Ovary (tissue), 7 donors: ENCODE measurements at regions not wholly inside any gene's neighbourhood (a gene's known extent, or its start where the extent isn't known, plus 50 kb on each side); places are given as distances from the start of the nearest gene placed in this dataset.

ENCODE experiments used
- DNase-seq, 5 donors: peaks; one replicate each; pipeline ENCODE4 v3.0.0-alpha.2; 2019 to 2020
- H3K27ac ChIP-seq, 2 donors: fragments of 200-600 bp; one replicate each; pipeline versions ENCODE4 v1.5.1 to v1.8.0; 2019 to 2022
- H3K27me3 ChIP-seq: fragments of 200-600 bp; one replicate; pipeline ENCODE4 v1.8.0; 2022
- H3K36me3 ChIP-seq: fragments of 200-600 bp; sonication (generic); one replicate; pipeline ENCODE4 v1.5.1; 2019
- H3K4me1 ChIP-seq: one replicate; pipeline ENCODE4 v1.8.1; 2013; ENCODE audit warnings: mild to moderate bottlenecking, moderate library complexity; ENCODE audit not compliant: insufficient read depth
- H3K4me3 ChIP-seq: fragments of 200-600 bp; sonication (generic); one replicate; pipeline ENCODE4 v1.5.1; 2017
- H3K9me3 ChIP-seq, 2 donors: fragments of 200-600 bp in 1 of 2; sonication (generic) in 1 of 2; one replicate each; pipeline versions ENCODE4 v1.5.1 to v1.8.1; 2013 to 2019; ENCODE audit warnings: mild to moderate bottlenecking in 1 of 2, moderate library complexity in 1 of 2
- CTCF ChIP-seq, 3 donors: fragments of 450-650 bp in 2 of 3; fragments of 200-600 bp in 1 of 3; IDR thresholded peaks; one replicate each; pipeline versions ENCODE4 v1.5.1 to v1.8.0; 2016 to 2022; ENCODE audit warnings: antibody characterized with exemption in 3 of 3, mild to moderate bottlenecking in 1 of 3
- EP300 ChIP-seq: sonication (generic); formaldehyde crosslinking; IDR thresholded peaks from one replicate; pipeline ENCODE4 v1.6.1; 2017; ENCODE audit warnings: antibody characterized with exemption
- POLR2A ChIP-seq: fragments of 450-650 bp; IDR thresholded peaks from one replicate; pipeline ENCODE4 v1.6.1; 2017; ENCODE audit warnings: antibody characterized with exemption, mild to moderate bottlenecking, moderate library complexity
- WGBS, 3 donors: extraction: QIAGEN DNeasy Blood & Tissue Kit in 1 of 3; methylation state at CpG; one replicate each; pipeline versions ENCODE4 v1.1.5 to v1.1.7; 2013 to 2017; 5-methylcytosine and 5-hydroxymethylcytosine counted together
- intact Hi-C, 4 donors: fragments of 100-400 bp; cut with DNase I; formaldehyde crosslinking; loops; one replicate each; pipeline versions ENCODE4 v1.11.0 to v1.15.1; 2022 to 2023
- donor health status: DM: no; HTN: no; CAD: no; lungs with moderate emphysema.
- donor health status: DM: no; HTN: no; CAD: no.
- donor health status: Bipolar disorder and iron deficiency.
- donor health status: DM: no; HTN: no; CAD: no.
- donor health status: DM: yes; HTN: yes; CAD: no.

- H3K27me3 ChIP-seq: no peaks in the 10 kb centered on the region
- no peak for DNase-seq
- H3K36me3 ChIP-seq: no peaks in the 10 kb centered on the region
- H3K27ac ChIP-seq: no peak overlapping the region
- TF ChIP-seq CTCF (IDR thresholded peaks at IDR 0.05): no peak
- TF ChIP-seq POLR2A: no peak
- TF ChIP-seq EP300: no peak
- 90 to 94% (median 92%) methylated on average over 3 of the region's 3 CpGs for WGBS, 3 donors
- H3K4me1 ChIP-seq: no peaks in the 10 kb centered on the region
- intact Hi-C loops: no loop called here
- H3K4me3 ChIP-seq: no peak overlapping the region
- H3K9me3 ChIP-seq: no peaks in the 10 kb centered on the region
Observed at GRCh38 chr1:79585801-79586200, 579.3 kb upstream of the ADGRL4 start.

GRCh38 chr1:79575424-79575823, 568.9 kb upstream of the ADGRL4 start:
- H3K27me3 ChIP-seq: no peaks in the 10 kb centered on the region
- H3K36me3 ChIP-seq: no peaks in the 10 kb centered on the region
- H3K4me1 ChIP-seq: no peaks in the 10 kb centered on the region
- WGBS, 3 donors: 48 to 82% (median 69%) methylated on average over 3 of the region's 3 CpGs
- no peaks in the 10 kb centered on the region for H3K9me3 ChIP-seq
- H3K4me3 ChIP-seq: no peak overlapping the region
- intact Hi-C loops: no loop called here
- TF ChIP-seq EP300 (no peak), POLR2A (no peak), CTCF (IDR thresholded peaks at IDR 0.05) (no peak)
- no peak for DNase-seq
- H3K27ac ChIP-seq: no peak overlapping the region

- H3K4me1 ChIP-seq: no peaks in the 10 kb centered on the region
- no peak for TF ChIP-seq POLR2A
- no peak for TF ChIP-seq CTCF (IDR thresholded peaks at IDR 0.05)
- TF ChIP-seq EP300: no peak
- no peak overlapping the region for H3K27ac ChIP-seq
- intact Hi-C loops: no loop called here
- no peak overlapping the region for H3K4me3 ChIP-seq
- no peak for DNase-seq
- no peaks in the 10 kb centered on the region for H3K27me3 ChIP-seq
- H3K9me3 ChIP-seq: no peaks in the 10 kb centered on the region
- no peaks in the 10 kb centered on the region for H3K36me3 ChIP-seq
- 72 to 79% (median 73%) methylated on average over 1 of the region's 1 CpG for WGBS, 3 donors
Observed at GRCh38 chr1:79568411-79568810, 561.9 kb upstream of the ADGRL4 start.

GRCh38 chr1:79561521-79561978, 555.0 kb upstream of the ADGRL4 start:
- TF ChIP-seq POLR2A (no peak), CTCF (IDR thresholded peaks at IDR 0.05) (no peak), EP300 (no peak)
- Histone ChIP-seq H3K36me3 (no peaks in the 10 kb centered on the region), H3K27ac (no peak overlapping the region), H3K27me3 (no peaks in the 10 kb centered on the region), H3K9me3 (peaks cover 0 to 3% of the 10 kb centered on the region in 2 donors), H3K4me1 (no peaks in the 10 kb centered on the region), H3K4me3 (no peak overlapping the region)
- intact Hi-C loops: no loop called here
- WGBS, 3 donors: 86 to 97% (median 93%) methylated on average over 17 of the region's 17 CpGs
- DNase-seq: no peak

- H3K9me3 ChIP-seq: no peaks in the 10 kb centered on the region
- TF ChIP-seq CTCF (IDR thresholded peaks at IDR 0.05) (no peak), EP300 (no peak), POLR2A (no peak)
- H3K36me3 ChIP-seq: no peaks in the 10 kb centered on the region
- H3K4me1 ChIP-seq: no peaks in the 10 kb centered on the region
- no peak overlapping the region for H3K4me3 ChIP-seq
- no peak for DNase-seq
- no peaks in the 10 kb centered on the region for H3K27me3 ChIP-seq
- no peak overlapping the region for H3K27ac ChIP-seq
- intact Hi-C loops: no loop called here
Observed at GRCh38 chr1:79556189-79556588, 549.7 kb upstream of the ADGRL4 start.
